DOHH2 (cell line): ENCODE measurements at regions not wholly inside any gene's neighbourhood (a gene's known extent, or its start where the extent isn't known, plus 50 kb on each side); places are given as distances from the start of the nearest gene placed in this dataset.

ENCODE experiments used
- H3F3A ChIP-seq: fragments of 200-600 bp; sonication (generic), shearing (Covaris generic); 2 replicates; pipeline ENCODE4 v1.6.0; 2016; ENCODE audit warnings: antibody characterized with exemption, mild to moderate bottlenecking; ENCODE audit not compliant: control insufficient read depth, insufficient read depth
- H3K27ac ChIP-seq: fragments of 200-600 bp; sonication (generic); 2 replicates; pipeline ENCODE4 v1.5.1; 2014; ENCODE audit warnings: low read depth, mild to moderate bottlenecking, low read length, moderate library complexity
- H3K27me3 ChIP-seq: fragments of 200-600 bp; sonication (generic); 2 replicates; pipeline ENCODE4 v1.6.1; 2014; ENCODE audit warnings: mild to moderate bottlenecking, low read length, mixed read lengths; ENCODE audit not compliant: control insufficient read depth
- H3K36me3 ChIP-seq: fragments of 200-600 bp; sonication (generic); 2 replicates; pipeline ENCODE4 v1.6.1; 2014; ENCODE audit warnings: mild to moderate bottlenecking, low read length, moderate library complexity, mixed read lengths; ENCODE audit not compliant: control insufficient read depth
- H3K4me1 ChIP-seq: fragments of 200-600 bp; sonication (generic); 2 replicates; pipeline ENCODE4 v1.6.1; 2014; ENCODE audit warnings: mild to moderate bottlenecking, low read length, mixed read lengths; ENCODE audit not compliant: control insufficient read depth
- H3K4me2 ChIP-seq: fragments of 200-600 bp; sonication (generic); 2 replicates; pipeline ENCODE4 v1.6.0; 2014; ENCODE audit warnings: mild to moderate bottlenecking, low read length, moderate library complexity
- H3K4me3 ChIP-seq: fragments of 200-600 bp; sonication (generic); 2 replicates; pipeline ENCODE4 v1.5.1; 2014; ENCODE audit warnings: mild to moderate bottlenecking, low read length, mixed read lengths
- H3K79me2 ChIP-seq: fragments of 200-600 bp; sonication (generic); 2 replicates; pipeline ENCODE4 v1.6.1; 2014; ENCODE audit warnings: mild to moderate bottlenecking, low read length, mixed read lengths; ENCODE audit not compliant: control insufficient read depth
- H3K9me2 ChIP-seq: fragments of 200-600 bp; sonication (generic); replicated peaks from 2 replicates; pipeline ENCODE4 v1.6.1; 2014; ENCODE audit warnings: mild to moderate bottlenecking, low read length, mixed read lengths; ENCODE audit not compliant: control insufficient read depth
- H3K9me3 ChIP-seq: fragments of 200-600 bp; sonication (generic); 2 replicates; pipeline ENCODE4 v1.6.1; 2014; ENCODE audit warnings: antibody characterized with exemption, low read length, mixed read lengths; ENCODE audit not compliant: control insufficient read depth, insufficient read depth
- H4K20me1 ChIP-seq: fragments of 200-600 bp; sonication (generic); 2 replicates; pipeline ENCODE4 v1.6.0; 2014; ENCODE audit warnings: low read depth, mild to moderate bottlenecking, antibody characterized with exemption, low read length, moderate library complexity; ENCODE audit not compliant: control insufficient read depth, insufficient read depth
- EZH2phosphoT487 ChIP-seq: fragments of 200-600 bp; sonication (generic); IDR thresholded peaks from 2 replicates; pipeline ENCODE4 v1.6.1; 2017; ENCODE audit warnings: borderline replicate concordance, mild to moderate bottlenecking, antibody characterized with exemption, low read length, moderate library complexity, mixed read lengths
- TF ChIP-seq, protein P1 (sequence below): fragments of 200-600 bp; sonication (generic); IDR thresholded peaks from one replicate; pipeline ENCODE4 v1.5.1; 2014; ENCODE audit warnings: antibody characterized with exemption, mild to moderate bottlenecking, low read depth, low read length; ENCODE audit not compliant: poor library complexity, severe bottlenecking

DNA sequence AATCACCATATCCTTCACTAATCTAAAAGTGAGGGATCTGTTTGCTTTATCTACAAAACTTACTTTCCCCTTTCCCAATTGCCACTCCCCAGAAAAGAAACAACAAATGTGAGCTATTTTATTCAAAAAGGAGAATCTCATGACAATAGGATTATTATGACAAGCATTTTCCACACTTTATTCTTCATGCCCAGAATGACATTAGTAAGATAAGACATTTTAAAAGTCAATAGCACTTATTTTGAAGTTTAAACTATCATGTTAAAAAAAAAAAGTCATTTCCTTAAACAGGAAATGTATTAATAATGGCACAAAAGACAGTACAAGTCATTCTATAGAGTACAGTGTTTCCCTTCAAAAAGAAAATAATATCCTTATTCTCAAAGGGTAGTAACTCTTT is 58.8 kb upstream of the HNRNPA3 start:
- H3K4me2 ChIP-seq, result no peak overlapping the region
- peaks cover 1% of the 10 kb centered on the region for H3K4me1 ChIP-seq
- H3K4me3 ChIP-seq, result no peak overlapping the region
- no peaks in the 10 kb centered on the region for H4K20me1 ChIP-seq
- TF ChIP-seq, protein P1, sequence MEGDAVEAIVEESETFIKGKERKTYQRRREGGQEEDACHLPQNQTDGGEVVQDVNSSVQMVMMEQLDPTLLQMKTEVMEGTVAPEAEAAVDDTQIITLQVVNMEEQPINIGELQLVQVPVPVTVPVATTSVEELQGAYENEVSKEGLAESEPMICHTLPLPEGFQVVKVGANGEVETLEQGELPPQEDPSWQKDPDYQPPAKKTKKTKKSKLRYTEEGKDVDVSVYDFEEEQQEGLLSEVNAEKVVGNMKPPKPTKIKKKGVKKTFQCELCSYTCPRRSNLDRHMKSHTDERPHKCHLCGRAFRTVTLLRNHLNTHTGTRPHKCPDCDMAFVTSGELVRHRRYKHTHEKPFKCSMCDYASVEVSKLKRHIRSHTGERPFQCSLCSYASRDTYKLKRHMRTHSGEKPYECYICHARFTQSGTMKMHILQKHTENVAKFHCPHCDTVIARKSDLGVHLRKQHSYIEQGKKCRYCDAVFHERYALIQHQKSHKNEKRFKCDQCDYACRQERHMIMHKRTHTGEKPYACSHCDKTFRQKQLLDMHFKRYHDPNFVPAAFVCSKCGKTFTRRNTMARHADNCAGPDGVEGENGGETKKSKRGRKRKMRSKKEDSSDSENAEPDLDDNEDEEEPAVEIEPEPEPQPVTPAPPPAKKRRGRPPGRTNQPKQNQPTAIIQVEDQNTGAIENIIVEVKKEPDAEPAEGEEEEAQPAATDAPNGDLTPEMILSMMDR, result no peak
- no peak for TF ChIP-seq EZH2phosphoT487
- H3K9me3 ChIP-seq, result no peaks in the 10 kb centered on the region
- no peaks in the 10 kb centered on the region for H3F3A ChIP-seq
- no peak overlapping the region for H3K27ac ChIP-seq
- no peaks in the 10 kb centered on the region for H3K9me2 ChIP-seq
- H3K36me3 ChIP-seq, result no peaks in the 10 kb centered on the region
- H3K79me2 ChIP-seq, result no peaks in the 10 kb centered on the region
- H3K27me3 ChIP-seq, result peaks cover 25% of the 10 kb centered on the region

DNA sequence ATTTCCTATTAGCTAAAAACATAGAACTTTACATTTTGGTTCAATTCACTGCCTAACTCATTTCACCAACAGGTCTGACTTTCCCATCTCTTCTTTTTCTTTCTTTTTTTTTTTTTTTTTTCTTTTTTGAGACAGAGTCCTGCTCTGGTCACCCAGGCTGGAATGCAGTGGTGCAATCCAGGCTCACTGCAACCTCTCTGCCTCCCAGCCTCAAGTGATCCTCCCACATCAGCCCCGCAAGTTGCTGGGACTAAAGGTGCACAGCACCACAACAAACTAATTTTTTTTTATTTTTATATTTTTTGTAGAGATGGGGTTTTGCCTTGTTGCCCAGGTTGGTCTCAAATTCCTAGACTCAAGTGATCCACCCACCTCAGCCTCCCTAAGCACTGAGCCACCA is 57.8 kb upstream of the HNRNPA3 start:
- no peaks in the 10 kb centered on the region for H3K9me2 ChIP-seq
- TF ChIP-seq, protein P1, result no peak
- TF ChIP-seq EZH2phosphoT487, result no peak
- no peak overlapping the region for H3K27ac ChIP-seq

DNA sequence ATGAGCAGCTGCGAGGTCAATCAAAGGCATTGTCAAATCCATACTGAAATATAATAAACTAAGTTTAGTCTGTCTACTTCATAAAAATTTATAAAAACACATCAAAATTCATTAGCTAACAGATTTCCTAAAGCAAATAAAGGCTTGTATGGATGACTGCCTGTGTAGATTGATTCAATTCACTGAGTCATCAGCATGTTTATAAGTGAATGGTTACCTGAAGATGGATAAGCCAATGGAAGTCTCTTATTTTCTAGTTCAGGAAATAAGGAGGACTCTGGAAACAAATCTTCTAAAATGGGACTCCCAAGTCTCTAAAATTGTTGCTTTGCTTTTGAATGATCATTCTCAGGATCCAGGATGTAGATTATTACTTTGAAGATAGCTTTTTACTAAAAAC is 57.0 kb upstream of the HNRNPA3 start:
- Histone ChIP-seq H3K4me3 (no peak overlapping the region), H3K4me1 (no peaks in the 10 kb centered on the region), H3K9me2 (no peaks in the 10 kb centered on the region), H3K36me3 (no peaks in the 10 kb centered on the region), H3K27me3 (peaks cover 15% of the 10 kb centered on the region), H3K9me3 (no peaks in the 10 kb centered on the region), H3F3A (no peaks in the 10 kb centered on the region), H3K27ac (no peak overlapping the region), H4K20me1 (no peaks in the 10 kb centered on the region), H3K79me2 (no peaks in the 10 kb centered on the region), H3K4me2 (no peak overlapping the region)
- TF ChIP-seq, protein P1, result no peak
- TF ChIP-seq EZH2phosphoT487, result no peak

More for the DNA sequence above, 57.8 kb upstream of the HNRNPA3 start:
- Histone ChIP-seq H4K20me1 (no peaks in the 10 kb centered on the region), H3K9me3 (no peaks in the 10 kb centered on the region), H3K4me2 (no peak overlapping the region), H3K27me3 (peaks cover 20% of the 10 kb centered on the region), H3K4me1 (no peaks in the 10 kb centered on the region), H3K36me3 (no peaks in the 10 kb centered on the region), H3F3A (no peaks in the 10 kb centered on the region), H3K4me3 (no peak overlapping the region), H3K79me2 (no peaks in the 10 kb centered on the region)
